Activated CD8-positive, alpha-beta T cell treated with anti-CD3 and anti-CD28 coated beads, Interleukin-2, amount 10 ng/mL, durations not matched to agents 7 days and 5 days (primary cell): ENCODE measurements at regions not wholly inside any gene's neighbourhood (a gene's known extent, or its start where the extent isn't known, plus 50 kb on each side); places are given as distances from the start of the nearest gene placed in this dataset.
"Not testable (repeated sequence)": the region's sequence is repeated elsewhere in the genome, so short reads cannot be mapped to it uniquely, and the experiment has no call there.

Source experiments
- ATAC-seq: fragments of 150-1000 bp; cut with Tn5 transposase; one replicate; pipeline ENCODE4 v1.10.0; 2021; ENCODE audit warnings: moderate library complexity
- CTCF ChIA-PET: fragments of 350-600 bp; sonication (Branson Sonifier 250); formaldehyde crosslinking; loops from one replicate; lab custom pipeline; 2021; ENCODE audit warnings: antibody characterized with exemption; lab: Charles Lee
- POLR2A ChIA-PET: fragments of 350-600 bp; sonication (Branson Sonifier 250); formaldehyde crosslinking; loops from one replicate; lab custom pipeline; 2021; ENCODE audit warnings: antibody characterized with exemption; lab: Charles Lee
- DNase-seq: peaks from one replicate; pipeline ENCODE4 v3.0.0-alpha.2; 2020
- H3K27ac Mint-ChIP-seq: one replicate; pipeline ENCODE4 v1.8.0; 2021; ENCODE audit warnings: mild to moderate bottlenecking, mixed read lengths
- H3K27me3 Mint-ChIP-seq: one replicate; pipeline ENCODE4 v1.8.0; 2021; ENCODE audit warnings: low read depth, mixed read lengths
- H3K36me3 Mint-ChIP-seq: one replicate; pipeline ENCODE4 v1.8.0; 2021; ENCODE audit warnings: low read depth, mixed read lengths
- H3K4me1 Mint-ChIP-seq: one replicate; pipeline ENCODE4 v1.8.0; 2021; ENCODE audit warnings: low read depth, mixed read lengths
- H3K4me3 Mint-ChIP-seq: one replicate; pipeline ENCODE4 v1.8.0; 2021; ENCODE audit warnings: mild to moderate bottlenecking, mixed read lengths
- H3K9me3 Mint-ChIP-seq: one replicate; pipeline ENCODE4 v1.8.0; 2022; ENCODE audit warnings: mixed read lengths; ENCODE audit not compliant: insufficient read depth

DNA sequence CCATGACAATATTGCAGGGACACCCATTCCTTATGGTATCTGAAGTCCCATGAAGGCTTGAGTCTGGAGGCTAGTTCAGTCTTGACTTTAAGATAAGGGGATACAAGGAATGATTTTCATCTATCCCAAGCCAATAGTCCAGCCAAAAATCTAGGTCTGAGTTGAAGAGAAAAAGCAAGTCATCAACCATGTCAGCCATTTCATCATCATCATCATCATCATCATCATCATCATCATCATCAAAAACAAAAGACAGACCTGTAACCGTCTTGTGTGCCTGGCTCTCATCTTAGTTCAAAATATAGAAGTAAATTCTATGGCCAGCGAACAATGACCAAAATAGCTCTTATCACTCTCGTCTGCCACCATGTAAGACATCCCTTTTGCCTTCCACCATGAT, 59.5 kb upstream of the FAM90A26 start:
- not testable (repeated sequence) for H3K4me3 Mint-ChIP-seq

DNA sequence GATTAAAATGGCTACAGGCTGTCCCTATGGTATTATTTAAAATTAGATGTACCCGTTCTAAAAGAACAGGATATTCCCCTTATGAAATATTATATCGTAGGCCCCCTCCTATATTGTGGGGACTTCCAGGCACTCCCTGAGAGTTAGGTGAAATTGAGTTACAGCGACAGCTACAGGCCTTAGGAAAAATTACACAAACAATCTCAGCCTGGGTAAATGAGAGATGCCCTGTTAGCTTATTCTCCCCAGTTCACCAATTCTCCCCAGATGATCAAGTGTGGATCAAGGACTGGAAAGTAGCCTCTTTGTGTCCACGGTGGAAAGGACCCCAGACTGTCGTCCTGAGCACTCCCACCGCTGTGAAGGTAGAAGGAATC, 67.1 kb upstream of the FAM90A26 start:
- H3K27me3 Mint-ChIP-seq, H3K36me3 Mint-ChIP-seq, H3K4me1 Mint-ChIP-seq, ATAC-seq, H3K9me3 Mint-ChIP-seq, H3K4me3 Mint-ChIP-seq, DNase-seq, POLR2A ChIA-PET, H3K27ac Mint-ChIP-seq, CTCF ChIA-PET: not testable (repeated sequence)

More for the DNA sequence above, 59.5 kb upstream of the FAM90A26 start:
- POLR2A ChIA-PET, DNase-seq, H3K9me3 Mint-ChIP-seq, H3K27me3 Mint-ChIP-seq, H3K27ac Mint-ChIP-seq, H3K4me1 Mint-ChIP-seq, H3K36me3 Mint-ChIP-seq, ATAC-seq, CTCF ChIA-PET: not testable (repeated sequence)

DNA sequence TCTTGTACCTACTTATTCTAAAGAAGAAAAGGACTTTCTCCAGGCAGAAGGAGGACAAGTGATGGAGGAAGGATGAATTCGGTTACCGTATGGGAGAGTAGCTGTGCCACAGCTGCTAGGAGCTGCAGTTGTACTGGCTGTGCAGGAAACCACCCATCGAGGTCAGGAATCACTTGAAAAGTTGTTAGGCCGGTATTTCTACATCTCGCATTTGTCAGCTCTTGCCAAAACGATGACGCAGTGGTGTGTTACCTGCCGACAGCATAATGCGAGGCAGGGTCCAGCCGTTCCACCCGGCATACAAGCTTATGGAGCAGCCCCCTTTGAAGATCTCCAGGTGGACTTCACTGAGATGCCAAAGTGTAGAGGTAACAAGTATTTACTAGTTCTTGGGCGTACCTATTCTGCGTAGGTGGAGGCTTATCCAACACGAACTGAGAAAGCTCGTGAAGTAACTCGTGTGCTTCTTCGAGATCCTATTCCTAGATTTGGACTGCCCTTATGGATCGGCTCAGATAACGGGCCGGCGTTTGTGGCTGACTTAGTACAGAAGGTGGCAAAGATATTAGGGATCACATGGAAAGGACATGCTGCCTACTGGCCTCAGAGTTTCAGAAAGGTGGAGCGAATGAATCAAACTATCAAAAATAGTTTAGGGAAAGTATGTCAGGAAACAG, 67.6 kb upstream of the FAM90A26 start:
- POLR2A ChIA-PET, H3K27me3 Mint-ChIP-seq, H3K4me1 Mint-ChIP-seq, CTCF ChIA-PET, H3K27ac Mint-ChIP-seq, ATAC-seq, H3K4me3 Mint-ChIP-seq, DNase-seq, H3K36me3 Mint-ChIP-seq, H3K9me3 Mint-ChIP-seq: not testable (repeated sequence)

DNA sequence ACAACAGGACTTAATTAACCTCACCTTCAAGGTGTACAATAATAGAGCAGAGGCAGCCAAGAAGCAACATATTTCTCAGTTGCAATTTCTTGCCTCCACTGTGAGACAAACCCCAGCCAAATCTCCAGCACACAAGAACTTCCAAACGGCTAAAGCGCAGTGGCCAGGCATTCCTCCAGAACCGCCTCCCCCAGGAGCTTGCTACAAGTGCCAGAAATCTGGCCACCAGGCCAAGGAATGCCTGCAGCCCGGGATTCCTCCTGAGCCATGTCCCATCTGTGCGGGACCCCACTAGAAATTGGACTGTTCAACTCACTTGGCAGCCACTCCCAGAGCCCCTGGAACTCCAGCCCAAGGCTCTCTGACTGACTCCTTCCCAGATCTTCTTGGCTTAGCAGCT, 73.9 kb upstream of the FAM90A26 start:
- H3K36me3 Mint-ChIP-seq, CTCF ChIA-PET, H3K27me3 Mint-ChIP-seq, H3K27ac Mint-ChIP-seq, H3K4me1 Mint-ChIP-seq, DNase-seq, POLR2A ChIA-PET, ATAC-seq, H3K4me3 Mint-ChIP-seq: not testable (repeated sequence)
- H3K9me3 Mint-ChIP-seq: peaks cover 12% of the 10 kb centered on the region

DNA sequence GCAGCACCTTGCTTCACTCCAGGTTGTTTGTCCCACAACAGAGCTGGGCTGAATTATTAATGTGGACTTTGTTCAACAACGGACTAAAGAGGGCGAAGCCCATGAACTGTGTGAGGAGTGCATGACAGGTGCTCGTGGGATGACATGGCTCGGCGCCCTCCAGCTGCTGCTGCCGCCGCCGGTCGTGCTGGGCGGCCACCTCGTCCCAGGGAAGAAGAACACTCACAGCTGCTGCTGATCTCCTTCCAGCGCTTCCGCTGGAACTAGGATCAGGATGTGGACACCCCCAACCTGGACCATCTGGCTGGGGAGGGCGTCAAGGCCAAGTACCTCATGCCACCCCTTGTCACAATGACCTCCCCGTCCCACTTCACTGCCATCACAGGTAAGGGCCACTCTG, 91.4 kb upstream of the FAM90A26 start:
- H3K27me3 Mint-ChIP-seq, H3K9me3 Mint-ChIP-seq, POLR2A ChIA-PET, CTCF ChIA-PET, DNase-seq, H3K4me1 Mint-ChIP-seq, H3K4me3 Mint-ChIP-seq, ATAC-seq, H3K36me3 Mint-ChIP-seq, H3K27ac Mint-ChIP-seq: not testable (repeated sequence)

DNA sequence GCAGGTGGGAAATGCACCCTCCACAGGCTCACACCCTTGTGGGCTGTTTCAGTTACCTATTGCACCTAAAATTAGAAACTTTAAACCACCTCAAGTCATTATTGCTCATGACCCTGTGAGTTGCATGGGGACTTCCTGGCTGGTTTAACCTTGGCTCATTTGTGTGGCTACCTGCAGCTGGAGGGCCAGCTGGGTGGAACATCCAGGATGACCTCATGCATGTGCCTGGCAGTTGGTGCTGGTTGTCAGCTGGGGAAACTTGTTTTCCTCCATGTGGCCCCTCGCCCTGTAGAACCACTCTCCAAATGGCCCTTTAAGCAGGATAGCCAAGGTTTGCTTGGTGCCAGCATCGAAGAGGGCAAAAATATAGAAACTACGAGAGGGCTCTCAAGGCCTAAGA, 93.2 kb upstream of the FAM90A26 start:
- DNase-seq, ATAC-seq, H3K4me3 Mint-ChIP-seq, POLR2A ChIA-PET, H3K9me3 Mint-ChIP-seq, H3K36me3 Mint-ChIP-seq, H3K27me3 Mint-ChIP-seq, H3K27ac Mint-ChIP-seq, H3K4me1 Mint-ChIP-seq, CTCF ChIA-PET: not testable (repeated sequence)

DNA sequence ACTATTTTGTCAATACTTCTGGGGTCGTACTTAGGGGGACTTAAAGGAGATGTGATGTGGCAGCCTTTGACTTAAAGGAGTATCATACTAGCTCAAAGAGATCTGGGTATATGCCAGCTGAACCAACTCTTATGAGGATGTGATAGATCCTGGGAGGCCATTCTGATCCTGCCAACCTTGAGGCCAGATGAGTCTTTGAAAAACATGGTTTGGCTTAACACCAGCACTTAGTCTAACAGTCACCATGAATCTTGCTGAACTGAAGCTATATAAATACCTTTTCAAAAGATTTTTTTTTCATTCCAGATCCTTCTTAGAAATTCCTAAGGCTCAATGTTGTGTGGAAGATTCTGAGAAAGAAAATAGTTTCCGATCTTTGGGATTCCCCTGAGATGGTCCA, 93.7 kb upstream of the FAM90A26 start:
- H3K27me3 Mint-ChIP-seq, H3K4me3 Mint-ChIP-seq, H3K4me1 Mint-ChIP-seq, H3K9me3 Mint-ChIP-seq, CTCF ChIA-PET, DNase-seq, H3K36me3 Mint-ChIP-seq, ATAC-seq, POLR2A ChIA-PET, H3K27ac Mint-ChIP-seq: not testable (repeated sequence)

DNA sequence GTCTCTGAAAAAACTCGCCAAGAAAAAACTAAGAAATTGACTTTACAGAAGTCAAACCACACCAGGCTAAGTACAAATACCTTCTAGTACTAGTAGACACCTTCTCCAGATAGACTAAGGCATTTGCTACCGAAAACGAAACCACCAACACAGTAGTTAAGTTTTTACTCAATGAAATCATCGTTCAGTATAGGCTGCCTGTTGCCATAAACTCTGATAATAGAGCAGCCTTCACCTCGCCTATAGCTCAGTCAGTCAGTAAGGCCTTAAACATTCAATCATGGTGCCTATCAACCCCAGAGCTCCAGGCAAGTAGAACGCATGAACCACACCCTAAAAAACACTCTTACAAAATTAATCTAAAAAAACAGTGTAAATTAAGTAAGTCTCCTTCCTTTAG, 96.8 kb upstream of the FAM90A26 start:
- DNase-seq, ATAC-seq, H3K9me3 Mint-ChIP-seq, H3K4me3 Mint-ChIP-seq, POLR2A ChIA-PET, H3K27me3 Mint-ChIP-seq, H3K4me1 Mint-ChIP-seq, H3K27ac Mint-ChIP-seq, H3K36me3 Mint-ChIP-seq, CTCF ChIA-PET: not testable (repeated sequence)

DNA sequence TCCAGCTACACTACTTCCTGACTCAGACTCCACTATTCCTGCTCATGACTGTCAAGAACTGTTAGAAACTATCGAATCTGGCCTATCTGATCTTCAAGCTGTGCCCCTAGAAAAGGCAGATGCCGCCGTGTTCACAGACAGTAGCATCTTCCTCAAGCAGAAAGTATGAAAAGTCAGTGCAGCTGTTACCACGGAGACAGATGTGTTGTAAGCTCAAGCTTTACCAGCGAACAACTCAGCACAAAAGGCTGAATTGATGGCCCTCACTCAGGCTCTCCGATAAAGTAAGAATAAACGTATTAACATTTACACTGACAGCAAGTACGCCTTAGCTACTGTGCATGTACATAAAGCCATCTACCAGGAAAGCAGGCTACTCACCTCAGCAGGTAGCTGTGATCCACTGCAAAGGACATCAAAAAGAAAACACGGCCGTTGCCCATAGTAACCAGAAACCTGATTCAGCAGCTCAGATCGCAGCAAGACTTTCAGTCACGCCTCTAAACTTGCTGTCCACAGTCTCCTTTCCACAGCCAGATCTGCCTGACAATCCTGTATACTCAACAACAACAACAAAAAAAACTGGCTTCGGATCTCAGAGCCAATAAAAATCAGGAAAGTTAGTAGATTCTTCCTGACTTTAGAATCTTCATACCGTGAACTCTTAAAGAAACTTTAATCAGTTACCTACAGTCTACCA, 97.5 kb upstream of the FAM90A26 start:
- ATAC-seq: not testable (repeated sequence)

DNA sequence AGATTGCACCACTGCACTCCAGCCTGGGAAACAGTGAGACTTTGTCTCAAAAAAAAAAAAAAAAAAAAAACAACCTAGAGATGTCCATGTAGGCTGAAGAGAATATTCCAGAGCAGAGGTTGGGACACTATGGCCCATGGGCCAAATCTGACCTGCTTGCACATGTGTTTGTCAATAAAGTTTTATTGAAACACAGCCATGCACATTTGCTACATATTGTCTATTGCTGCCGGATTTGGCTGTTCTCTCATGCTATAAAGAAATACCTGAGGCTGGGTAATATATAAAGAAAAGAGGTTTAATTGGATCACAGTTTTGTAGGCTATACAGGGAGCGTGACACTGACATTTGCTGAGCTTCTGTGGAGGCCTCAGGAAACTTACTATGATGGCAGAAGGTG, 102.3 kb upstream of the FAM90A26 start:
- DNase-seq, H3K4me3 Mint-ChIP-seq, CTCF ChIA-PET, H3K27ac Mint-ChIP-seq, H3K27me3 Mint-ChIP-seq, ATAC-seq, H3K36me3 Mint-ChIP-seq, H3K4me1 Mint-ChIP-seq, POLR2A ChIA-PET: not testable (repeated sequence)
- H3K9me3 Mint-ChIP-seq: peaks cover 10% of the 10 kb centered on the region

More for the DNA sequence above, 97.5 kb upstream of the FAM90A26 start:
- H3K4me3 Mint-ChIP-seq, H3K27me3 Mint-ChIP-seq, H3K9me3 Mint-ChIP-seq, H3K4me1 Mint-ChIP-seq, POLR2A ChIA-PET, CTCF ChIA-PET, DNase-seq, H3K36me3 Mint-ChIP-seq, H3K27ac Mint-ChIP-seq: not testable (repeated sequence)

DNA sequence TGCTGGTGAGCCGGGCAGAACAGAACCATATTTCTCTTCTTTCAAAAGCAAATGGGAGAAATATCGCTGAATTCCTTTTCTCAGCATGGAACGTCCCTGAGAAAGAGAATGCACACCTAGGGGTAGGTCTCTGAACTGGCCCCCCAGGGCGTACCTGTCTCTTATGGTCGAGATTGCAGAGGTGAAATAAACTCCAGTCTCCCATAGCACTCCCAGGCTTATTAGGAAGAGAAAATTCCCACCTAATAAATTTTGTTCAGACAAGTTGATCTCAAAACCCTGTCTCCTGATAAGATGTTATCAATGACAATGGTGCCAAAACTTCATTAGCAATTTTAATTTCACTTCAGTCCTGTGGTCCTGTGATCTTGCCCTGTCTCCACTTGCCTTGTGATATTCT, 106.6 kb upstream of the FAM90A26 start:
- CTCF ChIA-PET, H3K36me3 Mint-ChIP-seq, H3K4me1 Mint-ChIP-seq, POLR2A ChIA-PET, H3K27ac Mint-ChIP-seq, H3K27me3 Mint-ChIP-seq, H3K9me3 Mint-ChIP-seq, H3K4me3 Mint-ChIP-seq, DNase-seq, ATAC-seq: not testable (repeated sequence)

DNA sequence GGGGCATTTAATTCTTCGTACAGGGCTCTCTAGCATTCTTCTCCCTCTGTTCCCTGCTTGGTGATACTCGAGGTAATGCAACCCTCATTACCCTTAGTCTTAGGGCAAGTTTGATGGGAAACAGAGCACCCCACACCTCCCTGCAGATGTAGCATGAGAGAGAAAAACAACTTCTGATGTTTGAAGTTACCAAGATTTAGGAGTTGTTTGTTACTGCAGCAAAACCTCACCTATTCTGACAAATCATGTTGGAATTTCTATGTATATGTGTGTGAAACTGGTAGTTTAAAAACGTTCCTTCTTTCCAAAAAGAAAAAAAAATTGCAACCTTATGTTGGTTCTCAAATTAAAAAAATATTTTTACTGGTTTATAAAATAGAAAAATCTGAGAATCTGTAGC, 145.3 kb upstream of the FAM90A26 start:
- POLR2A ChIA-PET, H3K4me3 Mint-ChIP-seq, H3K36me3 Mint-ChIP-seq, H3K9me3 Mint-ChIP-seq, H3K27ac Mint-ChIP-seq, ATAC-seq, H3K4me1 Mint-ChIP-seq, H3K27me3 Mint-ChIP-seq, CTCF ChIA-PET, DNase-seq: not testable (repeated sequence)
